Mesenchymal stem cell (in vitro differentiated cells and primary cell): ENCODE measurements at regions not wholly inside any gene's neighbourhood (a gene's known extent, or its start where the extent isn't known, plus 50 kb on each side); places are given as distances from the start of the nearest gene placed in this dataset.
"Not testable (repeated sequence)": the region's sequence is repeated elsewhere in the genome, so short reads cannot be mapped to it uniquely, and the experiment has no call there.

ENCODE experiments used
- DNase-seq: peaks from one replicate; pipeline ENCODE4 v3.0.0-alpha.2; 2013
- H2AFZ ChIP-seq: one replicate; pipeline ENCODE4 v1.6.1; 2013; ENCODE audit warnings: low read depth, mild to moderate bottlenecking, control low read depth, inconsistent platforms, low read length, moderate library complexity
- H2AK5ac ChIP-seq: 2 replicates; pipeline ENCODE4 v1.6.1; 2013; ENCODE audit warnings: low read length, moderate library complexity, mild to moderate bottlenecking, inconsistent platforms; ENCODE audit not compliant: severe bottlenecking
- H2BK120ac ChIP-seq: one replicate; pipeline ENCODE4 v1.6.1; 2013; ENCODE audit warnings: low read depth, mild to moderate bottlenecking, inconsistent platforms, low read length, moderate library complexity
- H2BK12ac ChIP-seq, 2 experiments: one replicate each; pipeline ENCODE4 v1.6.1; 2013; ENCODE audit warnings: inconsistent platforms in 2 of 2, low read length in 2 of 2, mild to moderate bottlenecking in 2 of 2, moderate library complexity in 2 of 2, control low read depth in 1 of 2
- H2BK15ac ChIP-seq: one replicate; pipeline ENCODE4 v1.6.1; 2013; ENCODE audit warnings: mild to moderate bottlenecking, low read depth, inconsistent platforms; ENCODE audit not compliant: poor library complexity, severe bottlenecking
- H2BK5ac ChIP-seq: 2 replicates; pipeline ENCODE4 v1.6.1; 2013; ENCODE audit warnings: low read depth, mild to moderate bottlenecking, low read length, control low read depth, inconsistent platforms; ENCODE audit not compliant: poor library complexity, severe bottlenecking
- H3K14ac ChIP-seq, 2 experiments: one replicate each; pipeline ENCODE4 v1.6.1; 2013; ENCODE audit warnings: inconsistent platforms in 2 of 2, low read length in 2 of 2, control low read depth in 1 of 2, mild to moderate bottlenecking in 1 of 2, moderate library complexity in 1 of 2
- H3K18ac ChIP-seq, 2 experiments: one replicate each; pipeline ENCODE4 v1.6.1; 2013; ENCODE audit warnings: inconsistent platforms in 2 of 2, low read length in 2 of 2, control low read depth in 1 of 2, low read depth in 1 of 2, mild to moderate bottlenecking in 1 of 2
- H3K23ac ChIP-seq, 2 experiments: one replicate each; pipeline ENCODE4 v1.6.1; 2013; ENCODE audit warnings: inconsistent platforms in 2 of 2, low read length in 2 of 2, mild to moderate bottlenecking in 2 of 2, moderate library complexity in 2 of 2, control low read depth in 1 of 2
- H3K27ac ChIP-seq: 2 replicates; pipeline ENCODE4 v1.5.1; 2013; ENCODE audit warnings: mild to moderate bottlenecking, moderate library complexity, low read length, control low read depth, inconsistent platforms; ENCODE audit not compliant: poor library complexity, severe bottlenecking
- H3K27me3 ChIP-seq, 2 experiments: 2 replicates each; pipeline versions ENCODE4 v1.6.1 to v1.7.0; 2013; ENCODE audit warnings: low read length in 2 of 2, mild to moderate bottlenecking in 2 of 2, moderate library complexity in 2 of 2, control low read depth in 1 of 2, inconsistent platforms in 1 of 2; ENCODE audit not compliant: control insufficient read depth in 1 of 2, insufficient read depth in 1 of 2
- H3K36me3 ChIP-seq, 2 experiments: 2 replicates each; pipeline versions ENCODE4 v1.6.1 to v1.7.0; 2013; ENCODE audit warnings: low read length in 2 of 2, control low read depth in 1 of 2, inconsistent platforms in 1 of 2, low read depth in 1 of 2, mild to moderate bottlenecking in 1 of 2; ENCODE audit not compliant: insufficient read depth in 2 of 2, control insufficient read depth in 1 of 2
- H3K4ac ChIP-seq, 2 experiments: one replicate each; pipeline ENCODE4 v1.6.1; 2013; ENCODE audit warnings: inconsistent platforms in 2 of 2, low read length in 2 of 2, mild to moderate bottlenecking in 2 of 2, moderate library complexity in 2 of 2, control low read depth in 1 of 2, low read depth in 1 of 2
- H3K4me1 ChIP-seq: 2 replicates; pipeline ENCODE4 v1.6.1; 2013; ENCODE audit warnings: low read depth, low read length, control low read depth; ENCODE audit not compliant: control insufficient read depth, insufficient read depth
- H3K4me2 ChIP-seq: 2 replicates; pipeline ENCODE4 v1.6.1; 2013; ENCODE audit warnings: low read length, mild to moderate bottlenecking, inconsistent platforms; ENCODE audit not compliant: poor library complexity, severe bottlenecking
- H3K4me3 ChIP-seq, 2 experiments: 2 replicates each; pipeline versions ENCODE4 v1.5.1 to v1.7.0; 2013; ENCODE audit warnings: low read length in 2 of 2, mild to moderate bottlenecking in 2 of 2, control low read depth in 1 of 2, low read depth in 1 of 2; ENCODE audit not compliant: insufficient read depth in 1 of 2
- H3K79me1 ChIP-seq: replicated peaks from 2 replicates; pipeline ENCODE4 v1.6.1; 2013; ENCODE audit warnings: mild to moderate bottlenecking, control low read depth, low read length, inconsistent platforms; ENCODE audit not compliant: poor library complexity, severe bottlenecking
- H3K9ac ChIP-seq: 2 replicates; pipeline ENCODE4 v1.7.0; 2013; ENCODE audit warnings: mild to moderate bottlenecking, low read length, moderate library complexity
- H3K9me3 ChIP-seq: 2 replicates; pipeline ENCODE4 v1.7.0; 2013; ENCODE audit warnings: mild to moderate bottlenecking, low read length; ENCODE audit not compliant: control insufficient read depth
- H4K8ac ChIP-seq: one replicate; pipeline ENCODE4 v1.6.1; 2013; ENCODE audit warnings: inconsistent platforms, mild to moderate bottlenecking, low read length, moderate library complexity
- H4K91ac ChIP-seq: one replicate; pipeline ENCODE4 v1.6.1; 2013; ENCODE audit warnings: mild to moderate bottlenecking, low read length, inconsistent platforms
- WGBS: methylation state at CpG from one replicate; pipeline ENCODE4 v1.1.7; 2013; ENCODE audit warnings: mixed read lengths; 5-methylcytosine and 5-hydroxymethylcytosine counted together

DNA sequence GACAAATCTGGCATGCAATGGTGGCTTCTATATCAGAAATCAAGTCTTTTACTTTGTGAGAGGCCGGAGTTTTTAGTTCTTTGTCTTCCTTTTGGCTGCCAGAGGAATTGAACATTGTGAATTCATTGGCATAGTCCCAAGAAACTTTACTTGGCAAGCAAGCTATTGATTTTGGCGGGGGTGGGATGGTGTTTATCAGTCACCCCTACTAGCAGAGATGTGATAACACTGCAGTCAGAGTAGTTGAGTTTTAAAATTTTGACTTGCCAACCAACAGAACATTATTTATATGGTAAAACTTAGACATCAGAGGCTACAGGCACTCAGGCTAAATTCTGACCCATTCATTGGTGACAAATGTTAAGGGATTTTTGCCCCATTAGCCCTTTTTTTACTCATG, 129.7 kb downstream of the FAM72C start:
- H2BK15ac ChIP-seq, H3K4ac ChIP-seq, DNase-seq, H3K27ac ChIP-seq, H2AK5ac ChIP-seq, H4K8ac ChIP-seq, H2BK5ac ChIP-seq, H3K14ac ChIP-seq, H3K4me1 ChIP-seq, H3K4me3 ChIP-seq, H3K36me3 ChIP-seq, H4K91ac ChIP-seq, H3K18ac ChIP-seq, H3K4me2 ChIP-seq, H2BK120ac ChIP-seq, H3K9me3 ChIP-seq, H3K23ac ChIP-seq, H2BK12ac ChIP-seq, H3K79me1 ChIP-seq, H3K9ac ChIP-seq, H2AFZ ChIP-seq: not testable (repeated sequence)
- WGBS, result no CpG with 5 or more reads among the region's 2 CpGs
- peaks cover 0 to 11% of the 10 kb centered on the region in 2 experiments for H3K27me3 ChIP-seq

DNA sequence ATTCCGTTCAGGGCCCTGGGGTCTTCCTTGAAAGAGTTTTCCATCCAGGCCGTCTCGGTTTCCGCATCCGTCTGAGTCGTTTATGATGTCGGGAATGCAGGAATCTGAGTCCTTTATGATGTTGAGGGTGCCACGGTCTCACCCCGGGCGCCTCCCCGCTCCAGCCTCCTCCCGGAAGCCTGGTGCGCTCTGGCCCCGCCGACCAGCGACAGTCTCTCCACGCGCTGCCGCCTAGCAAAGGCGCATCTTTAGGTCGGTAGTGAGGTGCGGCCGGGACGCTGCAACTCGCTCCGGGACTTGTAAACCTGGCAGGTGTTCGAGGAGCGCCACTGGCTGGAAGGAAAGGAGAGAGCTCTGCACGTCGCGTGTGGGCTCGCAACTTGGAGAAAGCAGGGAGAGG, 132.6 kb downstream of the FAM72C start:
- H3K79me1 ChIP-seq, H3K4me3 ChIP-seq, H2BK15ac ChIP-seq, H2AFZ ChIP-seq, H3K4ac ChIP-seq, H3K23ac ChIP-seq, H4K91ac ChIP-seq, H2BK5ac ChIP-seq, H3K18ac ChIP-seq, H4K8ac ChIP-seq, H3K27ac ChIP-seq, H3K36me3 ChIP-seq, H2BK120ac ChIP-seq, DNase-seq, H3K9ac ChIP-seq, H2AK5ac ChIP-seq, H3K9me3 ChIP-seq, H3K4me2 ChIP-seq, H3K14ac ChIP-seq, H2BK12ac ChIP-seq, H3K4me1 ChIP-seq: not testable (repeated sequence)
- H3K27me3 ChIP-seq, result peaks cover 0 to 11% of the 10 kb centered on the region in 2 experiments
- no CpG with 5 or more reads among the region's 32 CpGs for WGBS

DNA sequence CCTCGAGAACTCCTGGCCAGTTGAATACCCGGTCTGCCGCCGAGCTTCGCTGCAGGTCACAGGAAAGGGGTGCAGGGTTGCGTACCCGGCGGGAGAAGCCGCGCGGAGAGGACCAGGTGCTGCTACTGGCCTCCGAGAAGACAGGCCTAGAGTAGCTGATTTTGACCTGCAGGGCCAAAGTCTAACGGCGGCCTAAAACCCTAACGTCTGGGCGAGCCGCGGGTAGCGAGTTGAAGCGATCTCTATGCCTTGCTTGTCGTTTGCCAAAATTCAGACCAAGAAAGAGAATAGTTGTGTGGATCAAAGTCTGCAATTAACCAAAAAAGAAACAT, 133.2 kb downstream of the FAM72C start:
- H3K23ac ChIP-seq, H2AFZ ChIP-seq, H2AK5ac ChIP-seq, H3K4me1 ChIP-seq, H3K36me3 ChIP-seq, H2BK120ac ChIP-seq, H3K14ac ChIP-seq, H3K79me1 ChIP-seq, H3K4me3 ChIP-seq, DNase-seq, H4K91ac ChIP-seq, H3K9ac ChIP-seq, H3K27ac ChIP-seq, H3K9me3 ChIP-seq, H2BK5ac ChIP-seq, H3K18ac ChIP-seq, H2BK12ac ChIP-seq, H4K8ac ChIP-seq, H3K4me2 ChIP-seq, H3K4ac ChIP-seq, H2BK15ac ChIP-seq: not testable (repeated sequence)
- H3K27me3 ChIP-seq, result peaks cover 0 to 11% of the 10 kb centered on the region in 2 experiments
- WGBS, result no CpG with 5 or more reads among the region's 21 CpGs

DNA sequence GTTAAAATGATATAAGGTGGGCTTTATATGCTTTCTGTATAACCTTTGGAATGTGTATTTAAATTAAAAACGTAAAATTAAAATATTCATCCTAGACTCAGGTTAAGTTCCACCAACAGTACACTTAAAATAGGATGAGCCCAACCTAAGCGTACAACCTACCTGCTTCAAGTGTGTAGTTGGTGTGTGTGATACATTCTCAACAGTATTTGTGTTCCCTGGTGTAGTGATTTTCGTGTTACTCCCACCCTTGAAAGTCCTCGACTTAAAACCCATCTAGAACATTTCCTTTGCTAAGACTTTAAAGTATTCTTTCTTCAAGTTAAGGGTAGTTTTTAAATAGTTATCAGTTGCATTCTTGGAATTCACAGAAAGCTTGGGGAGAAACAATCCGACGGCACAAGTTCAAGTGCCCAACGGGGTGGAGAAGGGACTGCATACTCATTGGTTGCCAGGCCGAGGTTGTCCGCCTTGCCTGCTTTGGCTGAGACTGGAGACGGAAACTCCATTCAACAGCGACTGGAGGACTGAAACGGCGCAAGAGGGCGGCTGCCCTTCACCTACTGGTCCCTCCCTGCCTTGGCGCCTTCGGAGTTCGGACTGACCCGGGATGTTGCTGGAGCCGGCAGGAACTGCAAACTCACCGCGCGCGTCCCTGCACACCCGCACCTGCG, 133.7 kb downstream of the FAM72C start:
- no CpG with 5 or more reads among the region's 25 CpGs for WGBS
- not testable (repeated sequence) for H2BK120ac ChIP-seq, H2BK15ac ChIP-seq, H3K36me3 ChIP-seq, H3K9ac ChIP-seq, H4K8ac ChIP-seq, H3K18ac ChIP-seq, H4K91ac ChIP-seq, H3K23ac ChIP-seq, H3K79me1 ChIP-seq, H3K27ac ChIP-seq, H3K14ac ChIP-seq, H3K4me1 ChIP-seq, H3K4me3 ChIP-seq, H2AK5ac ChIP-seq, H2BK5ac ChIP-seq, DNase-seq, H3K4ac ChIP-seq, H3K4me2 ChIP-seq, H2BK12ac ChIP-seq, H2AFZ ChIP-seq, H3K9me3 ChIP-seq
- peaks cover 0 to 11% of the 10 kb centered on the region in 2 experiments for H3K27me3 ChIP-seq
